ENCODE measurements at regions not wholly inside any gene's neighbourhood (a gene's known extent, or its start where the extent isn't known, plus 50 kb on each side); places are given as distances from the start of the nearest gene placed in this dataset.

DNA sequence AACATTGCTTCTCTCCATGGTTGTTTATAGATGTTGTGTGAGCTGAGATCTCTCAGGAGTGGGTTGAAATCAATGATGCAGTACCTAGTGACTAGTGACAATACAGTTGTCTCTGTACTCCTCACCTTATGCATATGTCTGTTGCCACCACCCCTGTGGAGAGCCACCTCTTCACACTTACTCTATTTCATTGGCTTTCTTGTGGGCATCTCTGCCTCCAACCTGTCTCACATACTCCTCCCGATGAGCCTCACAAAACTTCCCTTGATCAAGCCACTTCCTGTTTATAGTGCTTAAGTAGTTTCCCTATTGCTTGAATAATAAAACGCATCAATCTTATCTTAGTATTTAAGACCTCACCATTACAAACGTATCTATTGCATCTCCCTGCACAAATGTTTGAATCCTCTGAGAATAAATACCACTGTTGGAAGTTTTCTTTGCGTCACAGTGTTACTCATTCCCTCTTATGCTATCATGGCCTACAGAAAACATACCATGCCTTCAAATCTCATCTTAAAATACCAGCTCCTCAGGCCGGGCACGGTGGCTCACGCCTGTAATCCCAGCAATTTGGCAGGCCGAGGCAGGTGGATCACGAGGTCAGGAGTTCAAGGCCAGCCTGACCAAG is 54.7 kb upstream of the GREM2 start (continued):
- TF ChIP-seq ZNF543 (CRISPR knock-in tag; IDR thresholded peaks at IDR 0.05) = no peak
- TF ChIP-seq NR2F2 (IDR thresholded peaks at IDR 0.05; ENCODE audit: borderline replicate concordance, low read depth) = no peak
- no peak for TF ChIP-seq ZNF782 (CRISPR knock-in tag; IDR thresholded peaks at IDR 0.05; ENCODE audit: borderline replicate concordance)
- TF ChIP-seq, protein P1, sequence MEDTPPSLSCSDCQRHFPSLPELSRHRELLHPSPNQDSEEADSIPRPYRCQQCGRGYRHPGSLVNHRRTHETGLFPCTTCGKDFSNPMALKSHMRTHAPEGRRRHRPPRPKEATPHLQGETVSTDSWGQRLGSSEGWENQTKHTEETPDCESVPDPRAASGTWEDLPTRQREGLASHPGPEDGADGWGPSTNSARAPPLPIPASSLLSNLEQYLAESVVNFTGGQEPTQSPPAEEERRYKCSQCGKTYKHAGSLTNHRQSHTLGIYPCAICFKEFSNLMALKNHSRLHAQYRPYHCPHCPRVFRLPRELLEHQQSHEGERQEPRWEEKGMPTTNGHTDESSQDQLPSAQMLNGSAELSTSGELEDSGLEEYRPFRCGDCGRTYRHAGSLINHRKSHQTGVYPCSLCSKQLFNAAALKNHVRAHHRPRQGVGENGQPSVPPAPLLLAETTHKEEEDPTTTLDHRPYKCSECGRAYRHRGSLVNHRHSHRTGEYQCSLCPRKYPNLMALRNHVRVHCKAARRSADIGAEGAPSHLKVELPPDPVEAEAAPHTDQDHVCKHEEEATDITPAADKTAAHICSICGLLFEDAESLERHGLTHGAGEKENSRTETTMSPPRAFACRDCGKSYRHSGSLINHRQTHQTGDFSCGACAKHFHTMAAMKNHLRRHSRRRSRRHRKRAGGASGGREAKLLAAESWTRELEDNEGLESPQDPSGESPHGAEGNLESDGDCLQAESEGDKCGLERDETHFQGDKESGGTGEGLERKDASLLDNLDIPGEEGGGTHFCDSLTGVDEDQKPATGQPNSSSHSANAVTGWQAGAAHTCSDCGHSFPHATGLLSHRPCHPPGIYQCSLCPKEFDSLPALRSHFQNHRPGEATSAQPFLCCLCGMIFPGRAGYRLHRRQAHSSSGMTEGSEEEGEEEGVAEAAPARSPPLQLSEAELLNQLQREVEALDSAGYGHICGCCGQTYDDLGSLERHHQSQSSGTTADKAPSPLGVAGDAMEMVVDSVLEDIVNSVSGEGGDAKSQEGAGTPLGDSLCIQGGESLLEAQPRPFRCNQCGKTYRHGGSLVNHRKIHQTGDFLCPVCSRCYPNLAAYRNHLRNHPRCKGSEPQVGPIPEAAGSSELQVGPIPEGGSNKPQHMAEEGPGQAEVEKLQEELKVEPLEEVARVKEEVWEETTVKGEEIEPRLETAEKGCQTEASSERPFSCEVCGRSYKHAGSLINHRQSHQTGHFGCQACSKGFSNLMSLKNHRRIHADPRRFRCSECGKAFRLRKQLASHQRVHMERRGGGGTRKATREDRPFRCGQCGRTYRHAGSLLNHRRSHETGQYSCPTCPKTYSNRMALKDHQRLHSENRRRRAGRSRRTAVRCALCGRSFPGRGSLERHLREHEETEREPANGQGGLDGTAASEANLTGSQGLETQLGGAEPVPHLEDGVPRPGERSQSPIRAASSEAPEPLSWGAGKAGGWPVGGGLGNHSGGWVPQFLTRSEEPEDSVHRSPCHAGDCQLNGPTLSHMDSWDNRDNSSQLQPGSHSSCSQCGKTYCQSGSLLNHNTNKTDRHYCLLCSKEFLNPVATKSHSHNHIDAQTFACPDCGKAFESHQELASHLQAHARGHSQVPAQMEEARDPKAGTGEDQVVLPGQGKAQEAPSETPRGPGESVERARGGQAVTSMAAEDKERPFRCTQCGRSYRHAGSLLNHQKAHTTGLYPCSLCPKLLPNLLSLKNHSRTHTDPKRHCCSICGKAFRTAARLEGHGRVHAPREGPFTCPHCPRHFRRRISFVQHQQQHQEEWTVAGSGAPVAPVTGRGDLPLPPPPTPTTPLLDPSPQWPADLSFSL (CRISPR knock-in tag; IDR thresholded peaks at IDR 0.05) = no peak

DNA sequence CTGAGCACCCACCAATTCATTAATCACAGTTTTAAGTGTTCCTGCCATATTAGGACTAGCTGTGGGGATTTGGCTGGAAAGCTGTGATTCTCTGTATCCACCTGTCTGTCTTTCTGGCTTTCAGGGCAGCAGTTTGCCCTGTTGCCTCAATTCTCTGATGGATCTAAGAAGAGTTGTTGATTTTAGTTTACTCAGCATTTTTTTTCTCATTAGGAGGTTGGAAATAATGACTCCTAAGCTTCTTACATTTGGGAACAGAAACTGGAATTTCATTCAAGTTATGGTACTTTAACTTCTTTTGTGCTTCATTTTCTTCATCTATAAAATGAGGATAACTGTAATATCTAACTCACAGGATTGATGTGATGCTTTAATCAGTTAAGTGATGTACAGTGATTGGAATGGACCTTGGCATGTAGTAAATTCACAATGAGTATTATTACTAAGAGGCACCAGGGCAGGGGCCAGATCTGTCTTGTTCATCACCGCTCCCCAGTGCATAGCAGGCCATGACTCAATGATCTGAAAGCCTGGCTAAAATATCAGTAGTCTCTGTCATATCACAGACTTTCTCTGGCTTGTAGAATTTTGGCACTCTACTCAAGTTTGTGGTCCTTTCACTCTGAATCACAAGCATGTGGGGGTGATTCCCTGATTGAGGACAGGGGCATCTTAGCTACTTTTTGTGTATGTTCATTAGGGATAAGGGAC is 51.4 kb upstream of the GREM2 start:
- ChIA-PET CTCF (ENCODE audit: low intra/inter-chr PET ratio, low total read pairs) (no interaction called here), POLR2A (no interaction called here)
- no peak overlapping the region for H3K27ac ChIP-seq (ENCODE audit: extremely low read length, insufficient read depth, low read length)
- H3K9me3 ChIP-seq (ENCODE audit: low read length) = no peaks in the 10 kb centered on the region
- no peaks in the 10 kb centered on the region for H3K4me1 ChIP-seq (ENCODE audit: insufficient read depth, low read length)
- H2AFZ ChIP-seq (ENCODE audit: low read length) = no peak overlapping the region
- no peaks in the 10 kb centered on the region for H3K79me2 ChIP-seq (ENCODE audit: insufficient read depth, low read length)
- FAIRE-seq (no peak), DNase-seq (ENCODE audit: low spot score) (no peak), ATAC-seq (no peak)
- no peaks in the 10 kb centered on the region for H3K27me3 ChIP-seq (ENCODE audit: control insufficient read depth in 1 of 2, insufficient read depth in 2 of 2, low read length in 2 of 2)
- BruUV-seq (replicated peaks) = no TSS peak
- no peak overlapping the region for H3K4me3 ChIP-seq (replicated peaks in 1 of 3; ENCODE audit: insufficient read depth in 1 of 3, low read depth in 2 of 3, low read length in 3 of 3)
- H3K9ac ChIP-seq (ENCODE audit: insufficient read depth, low read depth, low read length) = no peak overlapping the region
- in situ Hi-C loops (cut with HindIII; ENCODE audit: extremely low pct_ligation_motif_present, low pct_unique_long_range_greater_than_20kb) = no loop called here
- intact Hi-C loops (cut with micrococcal nuclease; ENCODE audit: unreplicated experiment) = no loop called here
- no peaks in the 10 kb centered on the region for H4K20me1 ChIP-seq (ENCODE audit: insufficient read depth, low read length)
- 0% methylated on average over 1 of the region's 1 CpG for whole genome bisulfite sequencing (ENCODE audit: low lambda C conversion rate)
- no peak overlapping the region for H3K4me2 ChIP-seq (ENCODE audit: low read depth, low read length)
- H3K36me3 ChIP-seq (replicated peaks in 1 of 2; ENCODE audit: control insufficient read depth in 1 of 2, insufficient read depth in 2 of 2, low read length in 2 of 2) = no peaks in the 10 kb centered on the region
- no peak for TF ChIP-seq RARG (CRISPR knock-in tag; IDR thresholded peaks at IDR 0.05; ENCODE audit: low read depth)
- no peak for TF ChIP-seq TARDBP (CRISPR knock-in tag; IDR thresholded peaks at IDR 0.05)
- no peak for TF ChIP-seq NFATC3 (CRISPR knock-in tag; IDR thresholded peaks at IDR 0.05)
- no peak for TF ChIP-seq ZBTB3 (CRISPR knock-in tag; IDR thresholded peaks at IDR 0.05; ENCODE audit: borderline replicate concordance, low read depth)
- TF ChIP-seq ZNF136 (CRISPR knock-in tag; IDR thresholded peaks at IDR 0.05; ENCODE audit: low read depth) = no peak
- TF ChIP-seq, protein P2, sequence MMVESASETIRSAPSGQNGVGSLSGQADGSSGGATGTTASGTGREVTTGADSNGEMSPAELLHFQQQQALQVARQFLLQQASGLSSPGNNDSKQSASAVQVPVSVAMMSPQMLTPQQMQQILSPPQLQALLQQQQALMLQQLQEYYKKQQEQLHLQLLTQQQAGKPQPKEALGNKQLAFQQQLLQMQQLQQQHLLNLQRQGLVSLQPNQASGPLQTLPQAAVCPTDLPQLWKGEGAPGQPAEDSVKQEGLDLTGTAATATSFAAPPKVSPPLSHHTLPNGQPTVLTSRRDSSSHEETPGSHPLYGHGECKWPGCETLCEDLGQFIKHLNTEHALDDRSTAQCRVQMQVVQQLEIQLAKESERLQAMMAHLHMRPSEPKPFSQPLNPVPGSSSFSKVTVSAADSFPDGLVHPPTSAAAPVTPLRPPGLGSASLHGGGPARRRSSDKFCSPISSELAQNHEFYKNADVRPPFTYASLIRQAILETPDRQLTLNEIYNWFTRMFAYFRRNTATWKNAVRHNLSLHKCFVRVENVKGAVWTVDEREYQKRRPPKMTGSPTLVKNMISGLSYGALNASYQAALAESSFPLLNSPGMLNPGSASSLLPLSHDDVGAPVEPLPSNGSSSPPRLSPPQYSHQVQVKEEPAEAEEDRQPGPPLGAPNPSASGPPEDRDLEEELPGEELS (CRISPR knock-in tag; IDR thresholded peaks at IDR 0.05) = no peak
- no peak for TF ChIP-seq ZNF230 (CRISPR knock-in tag; IDR thresholded peaks at IDR 0.05)
- no peak for TF ChIP-seq RFX5 (IDR thresholded peaks at IDR 0.05; ENCODE audit: low read depth, low read length)
- TF ChIP-seq SAFB2 (CRISPR knock-in tag; IDR thresholded peaks at IDR 0.05; ENCODE audit: borderline replicate concordance, low read depth) = no peak
- no peak for TF ChIP-seq POLR2A (IDR thresholded peaks at IDR 0.05; ENCODE audit: insufficient read depth in 1 of 2, low read depth in 2 of 2, low read length in 2 of 2)
- no peak for TF ChIP-seq POLR2G (IDR thresholded peaks at IDR 0.05; ENCODE audit: low read depth, low read length)
- TF ChIP-seq MAFF (IDR thresholded peaks at IDR 0.05; ENCODE audit: low read depth, low read length) = peak; percentile 88
